Panc1 (cell line): ENCODE measurements at regions not wholly inside any gene's neighbourhood (a gene's known extent, or its start where the extent isn't known, plus 50 kb on each side); places are given as distances from the start of the nearest gene placed in this dataset.

Source experiments
- ATAC-seq: fragments of 200-7000 bp; cut with Tn5 transposase; 2 replicates; pipeline ENCODE4 v1.9.1; 2020; ENCODE audit warnings: mild to moderate bottlenecking, moderate library complexity
- BruUV-seq: library from RNA; stranded (reverse); fragments of 400-500 nt; replicated peaks from 2 replicates; lab custom pipeline; 2021; lab: Mats Ljungman, UMichigan
- CTCF ChIA-PET: fragments of 300-600 bp; sonication (Branson Sonifier 250); formaldehyde crosslinking; loops from one replicate; lab custom pipeline; 2022; ENCODE audit warnings: antibody characterized with exemption; lab: Charles Lee
- POLR2A ChIA-PET: fragments of 300-600 bp; sonication (Branson Sonifier 250); formaldehyde crosslinking; loops from one replicate; lab custom pipeline; 2022; ENCODE audit warnings: antibody characterized with exemption; lab: Charles Lee
- DNase-seq: peaks from one replicate; pipeline ENCODE4 v3.0.0-alpha.2; 2010; ENCODE audit warnings: low read depth, low spot score
- H3K27ac ChIP-seq: 2 replicates; pipeline ENCODE4 v1.5.1; 2011; ENCODE audit warnings: mild to moderate bottlenecking, low read length, inconsistent platforms
- H3K27me3 ChIP-seq: fragments of 200-500 bp; sonication (Bioruptor generic); 2 replicates; pipeline ENCODE4 v1.6.0; 2014; ENCODE audit warnings: low read length, inconsistent platforms; ENCODE audit not compliant: control insufficient read depth, insufficient read depth
- H3K36me3 ChIP-seq: fragments of 200-500 bp; sonication (Bioruptor generic); 2 replicates; pipeline ENCODE4 v1.5.1; 2014; ENCODE audit warnings: inconsistent platforms, mild to moderate bottlenecking, low read length, moderate library complexity; ENCODE audit not compliant: control insufficient read depth, insufficient read depth
- H3K4me1 ChIP-seq: 2 replicates; pipeline ENCODE4 v1.5.1; 2011; ENCODE audit warnings: inconsistent platforms, mild to moderate bottlenecking, low read length, moderate library complexity; ENCODE audit not compliant: control insufficient read depth, insufficient read depth
- H3K4me3 ChIP-seq, 2 experiments: 2 replicates each; pipeline ENCODE4 v1.5.1; 2011 to 2012; ENCODE audit warnings: low read depth in 2 of 2, low read length in 2 of 2, mild to moderate bottlenecking in 2 of 2, inconsistent platforms in 1 of 2, moderate library complexity in 1 of 2
- H3K9me3 ChIP-seq: fragments of 200-500 bp; sonication (Bioruptor generic); 2 replicates; pipeline ENCODE4 v1.5.1; 2014; ENCODE audit warnings: low read depth, mild to moderate bottlenecking, inconsistent platforms, low read length, moderate library complexity; ENCODE audit not compliant: control insufficient read depth, insufficient read depth
- CTCF ChIP-seq: fragments of 450-650 bp; IDR thresholded peaks from 2 replicates; pipeline ENCODE4 v1.5.1; 2017; ENCODE audit warnings: mild to moderate bottlenecking
- POLR2AphosphoS5 ChIP-seq: IDR thresholded peaks from 2 replicates; pipeline ENCODE4 v1.6.1; 2012; ENCODE audit warnings: mild to moderate bottlenecking, low read depth, low read length, moderate library complexity
- REST ChIP-seq, 2 experiments: IDR thresholded peaks; 2 replicates each; pipeline ENCODE4 v1.6.1; 2011 to 2012; ENCODE audit warnings: low read depth in 2 of 2, control low read depth in 1 of 2, low read length in 1 of 2, mild to moderate bottlenecking in 1 of 2, moderate library complexity in 1 of 2; ENCODE audit not compliant: insufficient read depth in 1 of 2
- SIN3A ChIP-seq: IDR thresholded peaks from 2 replicates; pipeline ENCODE4 v1.6.1; 2012; ENCODE audit warnings: low read depth, mild to moderate bottlenecking, low read length, moderate library complexity, borderline replicate concordance; ENCODE audit not compliant: insufficient read depth
- TCF7L2 ChIP-seq: IDR thresholded peaks from 2 replicates; pipeline ENCODE4 v1.6.1; 2011; ENCODE audit warnings: mild to moderate bottlenecking, low read depth, low read length, inconsistent platforms
- in situ Hi-C: cut with HindIII; loops from 2 replicates; pipeline ENCODE4 v1.10.0; 2016; ENCODE audit warnings: low sequenced_read_pairs, low pct_unique_long_range_greater_than_20kb
- intact Hi-C: fragments of 100-400 bp; cut with micrococcal nuclease; formaldehyde crosslinking; loops from one replicate; pipeline ENCODE4 v1.10.0; 2022; ENCODE audit not compliant: unreplicated experiment

- ATAC-seq: no peak
- H3K4me1 ChIP-seq: no peaks in the 10 kb centered on the region
- H3K4me3 ChIP-seq: no peak overlapping the region
- no peaks in the 10 kb centered on the region for H3K36me3 ChIP-seq
- H3K27ac ChIP-seq: no peak overlapping the region
- POLR2A ChIA-PET: no interaction called here
- in situ Hi-C loops (no loop called here), intact Hi-C loops (loop anchor here (10.0 kb wide), 1 partner anchor 691 kb away; no protein-coding TSS in a partner anchor)
- DNase-seq: no peak
- H3K27me3 ChIP-seq: no peaks in the 10 kb centered on the region
- H3K9me3 ChIP-seq: no peaks in the 10 kb centered on the region
- no TSS peak for BruUV-seq
- TF ChIP-seq REST (IDR thresholded peaks at IDR 0.05; ENCODE audit: insufficient read depth in 1 of 2, low read depth in 2 of 2, low read length in 1 of 2) (no peak), TCF7L2 (no peak), POLR2AphosphoS5 (no peak), CTCF (no peak), SIN3A (no peak)
- CTCF ChIA-PET: no interaction called here
These were observed 139.5 kb upstream of the NOCT start for GRCh38 chr4:138875891-138876608.

- DNase-seq (no peak), ATAC-seq (0 out of 2 replicates have a peak, but pooled peaks have one; percentile 28)
- in situ Hi-C loops (no loop called here), intact Hi-C loops (loop anchor here (5.0 to 10.0 kb wide), 2 partner anchors 189 to 687 kb away; no protein-coding TSS in a partner anchor)
- Histone ChIP-seq H3K27ac (no peak overlapping the region), H3K27me3 (no peaks in the 10 kb centered on the region), H3K4me3 (no peak overlapping the region), H3K4me1 (no peaks in the 10 kb centered on the region), H3K9me3 (no peaks in the 10 kb centered on the region), H3K36me3 (no peaks in the 10 kb centered on the region)
- POLR2A ChIA-PET: no interaction called here
- CTCF ChIA-PET: interaction anchor here (0.6 to 1.6 kb wide), 3 partner anchors 46 to 574 kb away, joined by 3 to 5 read pairs (median 3); no protein-coding TSS in a partner anchor
- BruUV-seq: no TSS peak
- TF ChIP-seq REST (IDR thresholded peaks at IDR 0.05; ENCODE audit: insufficient read depth in 1 of 2, low read depth in 2 of 2, low read length in 1 of 2) (no peak), SIN3A (no peak), TCF7L2 (no peak), CTCF (no peak), POLR2AphosphoS5 (no peak)
These were observed 144.1 kb upstream of the NOCT start for GRCh38 chr4:138871555-138871875.
